Activated naive CD8-positive, alpha-beta T cell (primary cell): ENCODE measurements at regions not wholly inside any gene's neighbourhood (a gene's known extent, or its start where the extent isn't known, plus 50 kb on each side); places are given as distances from the start of the nearest gene placed in this dataset.
"Not testable (repeated sequence)": the region's sequence is repeated elsewhere in the genome, so short reads cannot be mapped to it uniquely, and the experiment has no call there.

Experiments
- H3K27ac Mint-ChIP-seq: one replicate; pipeline ENCODE4 v1.8.0; 2021; ENCODE audit warnings: mixed read lengths
- H3K27me3 Mint-ChIP-seq: one replicate; pipeline ENCODE4 v1.8.0; 2021; ENCODE audit warnings: mixed read lengths
- H3K36me3 Mint-ChIP-seq: one replicate; pipeline ENCODE4 v1.8.0; 2021; ENCODE audit warnings: mixed read lengths
- H3K4me1 Mint-ChIP-seq: one replicate; pipeline ENCODE4 v1.8.0; 2021; ENCODE audit warnings: low read depth, mixed read lengths
- H3K4me3 Mint-ChIP-seq: one replicate; pipeline ENCODE4 v1.8.0; 2021; ENCODE audit warnings: mild to moderate bottlenecking, mixed read lengths
- H3K9me3 Mint-ChIP-seq: one replicate; pipeline ENCODE4 v1.8.0; 2021; ENCODE audit warnings: low read depth, mixed read lengths

GRCh38 chr5:173680660-173681242 is 64.3 kb upstream of the BOD1 start:
- Mint-ChIP-seq H3K27ac (no peak overlapping the region), H3K4me3 (no peak overlapping the region), H3K36me3 (peaks cover 4% of the 10 kb centered on the region), H3K4me1 (no peaks in the 10 kb centered on the region), H3K9me3 (peaks cover 5% of the 10 kb centered on the region), H3K27me3 (peaks cover 3% of the 10 kb centered on the region)

- no peak overlapping the region for H3K27ac Mint-ChIP-seq
- H3K4me3 Mint-ChIP-seq = no peak overlapping the region
- H3K4me1 Mint-ChIP-seq = no peaks in the 10 kb centered on the region
- peaks cover 2% of the 10 kb centered on the region for H3K27me3 Mint-ChIP-seq
- peaks cover 4% of the 10 kb centered on the region for H3K36me3 Mint-ChIP-seq
- H3K9me3 Mint-ChIP-seq = peaks cover 3% of the 10 kb centered on the region
These were observed 65.9 kb upstream of the BOD1 start for GRCh38 chr5:173682313-173682712.

GRCh38 chr5:173684535-173684934 is 68.1 kb upstream of the BOD1 start:
- not testable (repeated sequence) for H3K36me3 Mint-ChIP-seq, H3K27me3 Mint-ChIP-seq, H3K9me3 Mint-ChIP-seq, H3K4me3 Mint-ChIP-seq, H3K4me1 Mint-ChIP-seq, H3K27ac Mint-ChIP-seq

- Mint-ChIP-seq H3K27me3 (no peaks in the 10 kb centered on the region), H3K27ac (no peak overlapping the region), H3K9me3 (no peaks in the 10 kb centered on the region), H3K4me3 (no peak overlapping the region), H3K4me1 (peaks cover 10% of the 10 kb centered on the region), H3K36me3 (no peaks in the 10 kb centered on the region)
These were observed 70.5 kb upstream of the BOD1 start for GRCh38 chr5:173686950-173687349.

- Mint-ChIP-seq H3K27me3 (no peaks in the 10 kb centered on the region), H3K4me1 (peaks cover 10% of the 10 kb centered on the region), H3K36me3 (no peaks in the 10 kb centered on the region), H3K4me3 (no peak overlapping the region), H3K9me3 (no peaks in the 10 kb centered on the region), H3K27ac (no peak overlapping the region)
These were observed 72.3 kb upstream of the BOD1 start for GRCh38 chr5:173688703-173689102.

GRCh38 chr5:173689171-173689736 is 72.8 kb upstream of the BOD1 start:
- peaks cover 10% of the 10 kb centered on the region for H3K4me1 Mint-ChIP-seq
- H3K4me3 Mint-ChIP-seq = no peak overlapping the region
- no peaks in the 10 kb centered on the region for H3K36me3 Mint-ChIP-seq
- no peaks in the 10 kb centered on the region for H3K9me3 Mint-ChIP-seq
- H3K27me3 Mint-ChIP-seq = no peaks in the 10 kb centered on the region
- H3K27ac Mint-ChIP-seq = no peak overlapping the region

GRCh38 chr5:173689737-173690360 is 73.4 kb upstream of the BOD1 start:
- H3K4me1 Mint-ChIP-seq = peaks cover 10% of the 10 kb centered on the region
- H3K9me3 Mint-ChIP-seq = no peaks in the 10 kb centered on the region
- H3K27ac Mint-ChIP-seq = no peak overlapping the region
- peak overlapping the region; percentile 13 for H3K4me3 Mint-ChIP-seq
- H3K27me3 Mint-ChIP-seq = no peaks in the 10 kb centered on the region
- H3K36me3 Mint-ChIP-seq = no peaks in the 10 kb centered on the region

GRCh38 chr5:173691931-173692330 is 75.5 kb upstream of the BOD1 start:
- no peak overlapping the region for H3K4me3 Mint-ChIP-seq
- no peaks in the 10 kb centered on the region for H3K27me3 Mint-ChIP-seq
- H3K36me3 Mint-ChIP-seq = no peaks in the 10 kb centered on the region
- no peaks in the 10 kb centered on the region for H3K9me3 Mint-ChIP-seq
- H3K27ac Mint-ChIP-seq = no peak overlapping the region
- peaks cover 10% of the 10 kb centered on the region for H3K4me1 Mint-ChIP-seq

- Mint-ChIP-seq H3K9me3 (no peaks in the 10 kb centered on the region), H3K27me3 (no peaks in the 10 kb centered on the region), H3K4me3 (no peak overlapping the region), H3K27ac (no peak overlapping the region), H3K4me1 (peaks cover 18% of the 10 kb centered on the region), H3K36me3 (no peaks in the 10 kb centered on the region)
These were observed 77.2 kb upstream of the BOD1 start for GRCh38 chr5:173693670-173694069.

- H3K4me3 Mint-ChIP-seq = no peak overlapping the region
- H3K36me3 Mint-ChIP-seq = no peaks in the 10 kb centered on the region
- H3K27me3 Mint-ChIP-seq = no peaks in the 10 kb centered on the region
- peaks cover 10% of the 10 kb centered on the region for H3K4me1 Mint-ChIP-seq
- H3K27ac Mint-ChIP-seq = no peak overlapping the region
- no peaks in the 10 kb centered on the region for H3K9me3 Mint-ChIP-seq
These were observed 79.8 kb upstream of the BOD1 start for GRCh38 chr5:173696216-173696615.

- Mint-ChIP-seq H3K4me1 (peaks cover 10% of the 10 kb centered on the region), H3K36me3 (no peaks in the 10 kb centered on the region), H3K27me3 (no peaks in the 10 kb centered on the region), H3K4me3 (no peak overlapping the region), H3K27ac (no peak overlapping the region), H3K9me3 (no peaks in the 10 kb centered on the region)
These were observed 81.6 kb upstream of the BOD1 start for GRCh38 chr5:173697931-173698579.

GRCh38 chr5:173699966-173700365 is 83.5 kb upstream of the BOD1 start:
- Mint-ChIP-seq H3K4me3 (no peak overlapping the region), H3K27me3 (no peaks in the 10 kb centered on the region), H3K36me3 (no peaks in the 10 kb centered on the region), H3K4me1 (peaks cover 10% of the 10 kb centered on the region), H3K9me3 (no peaks in the 10 kb centered on the region), H3K27ac (no peak overlapping the region)

GRCh38 chr5:173703466-173703865 is 87.0 kb upstream of the BOD1 start:
- H3K27me3 Mint-ChIP-seq = no peaks in the 10 kb centered on the region
- peaks cover 3% of the 10 kb centered on the region for H3K4me1 Mint-ChIP-seq
- H3K36me3 Mint-ChIP-seq = no peaks in the 10 kb centered on the region
- no peak overlapping the region for H3K4me3 Mint-ChIP-seq
- H3K9me3 Mint-ChIP-seq = no peaks in the 10 kb centered on the region
- H3K27ac Mint-ChIP-seq = no peak overlapping the region

GRCh38 chr5:173704615-173705511 is 88.4 kb upstream of the BOD1 start:
- H3K9me3 Mint-ChIP-seq = no peaks in the 10 kb centered on the region
- no peaks in the 10 kb centered on the region for H3K36me3 Mint-ChIP-seq
- no peaks in the 10 kb centered on the region for H3K4me1 Mint-ChIP-seq
- H3K27ac Mint-ChIP-seq = no peak overlapping the region
- H3K4me3 Mint-ChIP-seq = no peak overlapping the region
- H3K27me3 Mint-ChIP-seq = no peaks in the 10 kb centered on the region
